ENCODE measurements at regions not wholly inside any gene's neighbourhood (a gene's known extent, or its start where the extent isn't known, plus 50 kb on each side); places are given as distances from the start of the nearest gene placed in this dataset.

DNA sequence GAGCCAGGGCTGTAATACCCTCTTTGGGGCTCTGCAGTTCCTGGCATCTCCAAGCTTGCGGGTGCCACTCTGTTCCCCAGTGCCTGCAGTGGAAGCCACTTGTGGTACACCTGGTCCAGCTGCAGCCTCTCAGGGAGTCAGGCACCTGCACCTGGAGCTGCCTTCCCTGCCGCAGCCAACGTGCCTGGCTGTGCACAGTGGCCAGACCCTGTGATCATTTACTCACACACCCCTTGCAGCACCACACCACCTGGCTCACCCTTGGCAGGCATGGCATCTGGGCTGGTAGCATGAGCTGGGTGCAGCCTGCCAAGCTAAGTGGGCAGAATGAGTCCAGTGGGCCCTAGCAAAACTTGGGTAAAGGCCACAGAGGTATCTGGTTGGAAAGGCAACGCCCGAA is 51.1 kb upstream of the NTPCR start:
- TF ChIP-seq, protein P1, sequence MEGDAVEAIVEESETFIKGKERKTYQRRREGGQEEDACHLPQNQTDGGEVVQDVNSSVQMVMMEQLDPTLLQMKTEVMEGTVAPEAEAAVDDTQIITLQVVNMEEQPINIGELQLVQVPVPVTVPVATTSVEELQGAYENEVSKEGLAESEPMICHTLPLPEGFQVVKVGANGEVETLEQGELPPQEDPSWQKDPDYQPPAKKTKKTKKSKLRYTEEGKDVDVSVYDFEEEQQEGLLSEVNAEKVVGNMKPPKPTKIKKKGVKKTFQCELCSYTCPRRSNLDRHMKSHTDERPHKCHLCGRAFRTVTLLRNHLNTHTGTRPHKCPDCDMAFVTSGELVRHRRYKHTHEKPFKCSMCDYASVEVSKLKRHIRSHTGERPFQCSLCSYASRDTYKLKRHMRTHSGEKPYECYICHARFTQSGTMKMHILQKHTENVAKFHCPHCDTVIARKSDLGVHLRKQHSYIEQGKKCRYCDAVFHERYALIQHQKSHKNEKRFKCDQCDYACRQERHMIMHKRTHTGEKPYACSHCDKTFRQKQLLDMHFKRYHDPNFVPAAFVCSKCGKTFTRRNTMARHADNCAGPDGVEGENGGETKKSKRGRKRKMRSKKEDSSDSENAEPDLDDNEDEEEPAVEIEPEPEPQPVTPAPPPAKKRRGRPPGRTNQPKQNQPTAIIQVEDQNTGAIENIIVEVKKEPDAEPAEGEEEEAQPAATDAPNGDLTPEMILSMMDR (IDR thresholded peaks at IDR 0.05) = no peak
- no peak for TF ChIP-seq POLR2A (IDR thresholded peaks at IDR 0.05)
